Adrenal gland (tissue), 5 donors: ENCODE measurements at regions not wholly inside any gene's neighbourhood (a gene's known extent, or its start where the extent isn't known, plus 50 kb on each side); places are given as distances from the start of the nearest gene placed in this dataset.

Experiments
- POLR2A ChIP-seq, 2 donors: fragments of 450-650 bp; IDR thresholded peaks; one replicate each; pipeline ENCODE4 v1.6.1; 2017; ENCODE audit warnings: antibody characterized with exemption in 2 of 2, mild to moderate bottlenecking in 2 of 2, moderate library complexity in 1 of 2
- TF ChIP-seq, protein P1 (sequence below), 6 experiments: fragments of 450-650 bp in 4 of 6; fragments of 200-600 bp in 2 of 6; sonication (generic) in 1 of 6; IDR thresholded peaks; 1 replicate in 5 of 6; 2 replicates in 1 of 6; pipeline versions ENCODE4 v1.5.1 to v1.8.0; 2016 to 2021; ENCODE audit warnings: antibody characterized with exemption in 6 of 6, mild to moderate bottlenecking in 2 of 6, moderate library complexity in 1 of 6
- donor health status: DM: no; HTN: no; CAD: no.

DNA sequence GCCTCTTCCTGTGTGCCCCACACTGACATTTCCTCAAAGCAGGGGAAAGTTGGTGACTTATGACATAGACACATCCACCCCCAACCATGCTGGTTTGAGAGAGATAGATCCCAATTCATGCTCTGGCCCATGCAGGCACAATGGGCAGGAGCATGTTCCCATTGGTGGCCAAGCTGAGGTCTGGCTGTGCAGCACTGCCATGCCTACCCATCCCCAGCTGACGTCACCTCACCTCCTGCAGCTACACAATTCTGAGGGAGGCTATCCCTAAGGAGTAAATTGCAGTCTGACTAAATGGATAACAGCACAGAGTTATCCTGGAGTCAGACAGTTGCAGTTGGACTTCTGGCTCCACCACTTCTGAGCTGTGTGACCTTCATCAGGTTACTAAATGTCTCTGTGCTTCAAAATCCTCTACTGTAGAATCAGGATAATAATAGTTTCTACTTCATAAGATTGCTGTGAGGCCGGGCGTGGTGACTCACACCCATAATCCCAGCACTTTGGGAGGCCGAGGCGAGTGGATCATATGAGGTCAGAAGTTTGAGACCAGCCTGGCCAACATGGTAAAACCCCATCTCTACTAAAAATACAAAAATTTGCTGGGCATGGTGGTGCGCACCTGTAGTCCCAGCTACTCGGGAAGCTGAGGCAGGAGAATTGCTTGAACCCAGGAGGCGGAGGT lies 323.9 kb downstream of the BCL11B start:
- TF ChIP-seq, protein P1, sequence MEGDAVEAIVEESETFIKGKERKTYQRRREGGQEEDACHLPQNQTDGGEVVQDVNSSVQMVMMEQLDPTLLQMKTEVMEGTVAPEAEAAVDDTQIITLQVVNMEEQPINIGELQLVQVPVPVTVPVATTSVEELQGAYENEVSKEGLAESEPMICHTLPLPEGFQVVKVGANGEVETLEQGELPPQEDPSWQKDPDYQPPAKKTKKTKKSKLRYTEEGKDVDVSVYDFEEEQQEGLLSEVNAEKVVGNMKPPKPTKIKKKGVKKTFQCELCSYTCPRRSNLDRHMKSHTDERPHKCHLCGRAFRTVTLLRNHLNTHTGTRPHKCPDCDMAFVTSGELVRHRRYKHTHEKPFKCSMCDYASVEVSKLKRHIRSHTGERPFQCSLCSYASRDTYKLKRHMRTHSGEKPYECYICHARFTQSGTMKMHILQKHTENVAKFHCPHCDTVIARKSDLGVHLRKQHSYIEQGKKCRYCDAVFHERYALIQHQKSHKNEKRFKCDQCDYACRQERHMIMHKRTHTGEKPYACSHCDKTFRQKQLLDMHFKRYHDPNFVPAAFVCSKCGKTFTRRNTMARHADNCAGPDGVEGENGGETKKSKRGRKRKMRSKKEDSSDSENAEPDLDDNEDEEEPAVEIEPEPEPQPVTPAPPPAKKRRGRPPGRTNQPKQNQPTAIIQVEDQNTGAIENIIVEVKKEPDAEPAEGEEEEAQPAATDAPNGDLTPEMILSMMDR (IDR thresholded peaks at IDR 0.05), result no peak
- TF ChIP-seq POLR2A (IDR thresholded peaks at IDR 0.05), result no peak
